CD14-positive monocyte (primary cell): ENCODE measurements at regions not wholly inside any gene's neighbourhood (a gene's known extent, or its start where the extent isn't known, plus 50 kb on each side); places are given as distances from the start of the nearest gene placed in this dataset.

Experiments
- DNase-seq, 3 donors: peaks; one replicate each; pipeline ENCODE4 v3.0.0-alpha.2; 2011 to 2022
- H2AFZ ChIP-seq: 2 replicates; pipeline ENCODE4 v1.6.0; 2012; ENCODE audit warnings: mild to moderate bottlenecking, low read depth, low read length, inconsistent platforms; ENCODE audit not compliant: insufficient read depth, poor library complexity, severe bottlenecking
- H3K27ac ChIP-seq, 2 donors: 1 replicate in 1 of 2; 2 replicates in 1 of 2; pipeline ENCODE4 v1.5.1; 2012 to 2013; ENCODE audit warnings: low read length in 2 of 2, control low read depth in 1 of 2, inconsistent platforms in 1 of 2, low read depth in 1 of 2, mild to moderate bottlenecking in 1 of 2
- H3K27me3 ChIP-seq, 2 donors: one replicate each; pipeline versions ENCODE4 v1.6.0 to v1.6.1; 2011 to 2013; ENCODE audit warnings: low read length in 2 of 2; ENCODE audit not compliant: control insufficient read depth in 2 of 2, insufficient read depth in 2 of 2
- H3K36me3 ChIP-seq, 2 donors: replicated peaks in 1 of 2; 1 replicate in 1 of 2; 2 replicates in 1 of 2; pipeline versions ENCODE4 v1.5.1 to v1.6.1; 2012 to 2013; ENCODE audit warnings: low read length in 2 of 2, control low read depth in 1 of 2, inconsistent platforms in 1 of 2, mild to moderate bottlenecking in 1 of 2; ENCODE audit not compliant: insufficient read depth in 2 of 2, control insufficient read depth in 1 of 2
- H3K4me1 ChIP-seq, 2 donors: 1 replicate in 1 of 2; 2 replicates in 1 of 2; pipeline versions ENCODE4 v1.5.1 to v1.6.1; 2012 to 2013; ENCODE audit warnings: low read length in 2 of 2, control low read depth in 1 of 2, inconsistent platforms in 1 of 2, mild to moderate bottlenecking in 1 of 2, moderate library complexity in 1 of 2; ENCODE audit not compliant: insufficient read depth in 2 of 2, control insufficient read depth in 1 of 2
- H3K4me2 ChIP-seq: replicated peaks from 2 replicates; pipeline ENCODE3; 2012; ENCODE audit warnings: low read length, moderate library complexity, mild to moderate bottlenecking; ENCODE audit not compliant: poor library complexity, severe bottlenecking; ENCODE audit errors: extremely low read depth
- H3K4me3 ChIP-seq, 3 experiments: fragments of 200-600 bp in 1 of 3; sonication (generic) in 1 of 3; replicated peaks in 1 of 3; 1 replicate in 2 of 3; 2 replicates in 1 of 3; pipeline ENCODE4 v1.5.1; 2011 to 2013; ENCODE audit warnings: low read length in 3 of 3, mild to moderate bottlenecking in 3 of 3, control low read depth in 2 of 3, low read depth in 2 of 3, inconsistent platforms in 1 of 3, moderate library complexity in 1 of 3
- H3K79me2 ChIP-seq: 2 replicates; pipeline ENCODE4 v1.6.0; 2012; ENCODE audit warnings: mild to moderate bottlenecking, control low read depth, inconsistent platforms, low read length, moderate library complexity; ENCODE audit not compliant: insufficient read depth
- H3K9ac ChIP-seq: 2 replicates; pipeline ENCODE4 v1.6.0; 2017; ENCODE audit warnings: low read length, mild to moderate bottlenecking; ENCODE audit not compliant: insufficient read depth, poor library complexity, severe bottlenecking
- H3K9me3 ChIP-seq, 2 donors: replicated peaks in 1 of 2; 1 replicate in 1 of 2; 2 replicates in 1 of 2; pipeline versions ENCODE4 v1.5.1 to v1.6.1; 2012 to 2013; ENCODE audit warnings: low read length in 2 of 2, control low read depth in 1 of 2; ENCODE audit not compliant: control insufficient read depth in 1 of 2, insufficient read depth in 1 of 2
- H4K20me1 ChIP-seq: 2 replicates; pipeline ENCODE4 v1.6.0; 2012; ENCODE audit warnings: mild to moderate bottlenecking, low read length, control low read depth, moderate library complexity; ENCODE audit not compliant: insufficient read depth
- H3K27ac Mint-ChIP-seq, 7 donors: one replicate each; pipeline ENCODE4 v1.8.0; 2020; ENCODE audit warnings: mild to moderate bottlenecking in 7 of 7, mixed read lengths in 7 of 7, moderate library complexity in 6 of 7, inconsistent platforms in 2 of 7
- H3K27me3 Mint-ChIP-seq, 3 donors: one replicate each; pipeline ENCODE4 v1.8.0; 2021 to 2022; ENCODE audit warnings: low read depth in 3 of 3, mild to moderate bottlenecking in 3 of 3, mixed read lengths in 3 of 3, moderate library complexity in 3 of 3, inconsistent platforms in 1 of 3
- H3K36me3 Mint-ChIP-seq, 2 donors: one replicate each; pipeline ENCODE4 v1.8.0; 2020; ENCODE audit warnings: mixed read lengths in 2 of 2, inconsistent platforms in 1 of 2, mild to moderate bottlenecking in 1 of 2
- H3K4me1 Mint-ChIP-seq: one replicate; pipeline ENCODE4 v1.8.0; 2020; ENCODE audit warnings: mild to moderate bottlenecking, mixed read lengths
- H3K4me3 Mint-ChIP-seq, 2 donors: one replicate each; pipeline ENCODE4 v1.8.0; 2020; ENCODE audit warnings: mild to moderate bottlenecking in 2 of 2, mixed read lengths in 2 of 2, moderate library complexity in 1 of 2
- H3K9me3 Mint-ChIP-seq, 7 donors: one replicate each; pipeline ENCODE4 v1.8.0; 2020 to 2022; ENCODE audit warnings: mixed read lengths in 7 of 7, mild to moderate bottlenecking in 6 of 7, moderate library complexity in 6 of 7, inconsistent platforms in 2 of 7
- WGBS: methylation state at CpG from one replicate; pipeline ENCODE4 v1.1.5; 2013; ENCODE audit warnings: missing lambda C conversion rate; ENCODE audit not compliant: insufficient coverage; 5-methylcytosine and 5-hydroxymethylcytosine counted together
- intact Hi-C, 2 donors: fragments of 100-400 bp; cut with micrococcal nuclease; formaldehyde crosslinking; loops; one replicate each; pipeline versions ENCODE4 v1.15.0 to v1.15.1; 2023
- TF ChIP-seq, protein P1 (sequence below): fragments of 200-600 bp; IDR thresholded peaks from one replicate; pipeline ENCODE4 v1.8.0; 2022; ENCODE audit warnings: antibody characterized with exemption, mild to moderate bottlenecking

- H3K27ac Mint-ChIP-seq: peak overlapping the region in 2 of 7 donors; percentile 63 to 81
- TF ChIP-seq, protein P1, sequence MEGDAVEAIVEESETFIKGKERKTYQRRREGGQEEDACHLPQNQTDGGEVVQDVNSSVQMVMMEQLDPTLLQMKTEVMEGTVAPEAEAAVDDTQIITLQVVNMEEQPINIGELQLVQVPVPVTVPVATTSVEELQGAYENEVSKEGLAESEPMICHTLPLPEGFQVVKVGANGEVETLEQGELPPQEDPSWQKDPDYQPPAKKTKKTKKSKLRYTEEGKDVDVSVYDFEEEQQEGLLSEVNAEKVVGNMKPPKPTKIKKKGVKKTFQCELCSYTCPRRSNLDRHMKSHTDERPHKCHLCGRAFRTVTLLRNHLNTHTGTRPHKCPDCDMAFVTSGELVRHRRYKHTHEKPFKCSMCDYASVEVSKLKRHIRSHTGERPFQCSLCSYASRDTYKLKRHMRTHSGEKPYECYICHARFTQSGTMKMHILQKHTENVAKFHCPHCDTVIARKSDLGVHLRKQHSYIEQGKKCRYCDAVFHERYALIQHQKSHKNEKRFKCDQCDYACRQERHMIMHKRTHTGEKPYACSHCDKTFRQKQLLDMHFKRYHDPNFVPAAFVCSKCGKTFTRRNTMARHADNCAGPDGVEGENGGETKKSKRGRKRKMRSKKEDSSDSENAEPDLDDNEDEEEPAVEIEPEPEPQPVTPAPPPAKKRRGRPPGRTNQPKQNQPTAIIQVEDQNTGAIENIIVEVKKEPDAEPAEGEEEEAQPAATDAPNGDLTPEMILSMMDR: no peak
Observed at GRCh38 chr18:10076502-10077030, 162.8 kb downstream of the VAPA start.

DNA sequence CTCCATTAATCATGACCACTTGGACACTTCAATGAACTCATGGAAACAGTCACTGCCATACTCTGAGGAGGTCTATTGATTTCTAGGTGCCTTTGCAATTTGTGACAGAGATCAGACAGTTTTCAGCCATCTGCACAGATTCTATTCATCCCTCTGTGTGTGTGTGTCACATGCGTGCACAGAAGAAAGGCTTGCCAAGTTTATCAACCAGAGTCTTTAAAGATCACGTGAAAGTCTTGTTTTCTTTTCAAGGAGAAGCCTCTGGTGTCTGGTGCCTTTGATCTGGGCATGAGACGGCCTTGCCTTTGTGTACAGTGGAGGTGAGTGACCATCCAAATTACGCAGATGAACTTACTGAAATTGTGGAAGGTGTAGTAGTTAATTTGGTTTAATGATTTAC lies 164.2 kb downstream of the VAPA start:
- H3K27ac Mint-ChIP-seq: no peak overlapping the region
- no peak overlapping the region for H3K4me3 ChIP-seq
- no peak overlapping the region for H3K27ac ChIP-seq
- peaks cover 2% of the 10 kb centered on the region in 2 donors for H3K36me3 Mint-ChIP-seq
- peaks cover 18 to 33% (median 28%) of the 10 kb centered on the region in 7 donors for H3K9me3 Mint-ChIP-seq
- H3K4me1 ChIP-seq: peaks cover 5 to 18% of the 10 kb centered on the region in 2 donors
- H3K79me2 ChIP-seq: no peaks in the 10 kb centered on the region
- no peaks in the 10 kb centered on the region for H4K20me1 ChIP-seq
- no peak overlapping the region for H2AFZ ChIP-seq
- H3K9ac ChIP-seq: no peak overlapping the region
- peaks cover 23 to 27% of the 10 kb centered on the region in 2 donors for H3K9me3 ChIP-seq
- intact Hi-C loops: loop anchor here in 1 of 2 donors (10.0 kb wide), 1 partner anchor 63 kb away; no protein-coding TSS in a partner anchor
- H3K36me3 ChIP-seq: no peaks in the 10 kb centered on the region
- no peak overlapping the region for H3K4me3 Mint-ChIP-seq
- DNase-seq: no peak
- peaks cover 0 to 8% (median 1%) of the 10 kb centered on the region in 3 donors for H3K27me3 Mint-ChIP-seq
- peaks cover 26% of the 10 kb centered on the region for H3K4me1 Mint-ChIP-seq
- H3K4me2 ChIP-seq: no peak overlapping the region
- TF ChIP-seq, protein P1: no peak
- WGBS: 100% methylated on average over 4 of the region's 4 CpGs
- H3K27me3 ChIP-seq: no peaks in the 10 kb centered on the region

More at GRCh38 chr18:10076502-10077030, 162.8 kb downstream of the VAPA start:
- WGBS: 98% methylated on average over 5 of the region's 5 CpGs
- Histone ChIP-seq H3K36me3 (no peaks in the 10 kb centered on the region), H3K4me1 (peaks cover 17 to 32% of the 10 kb centered on the region in 2 donors), H4K20me1 (no peaks in the 10 kb centered on the region), H3K79me2 (no peaks in the 10 kb centered on the region), H3K9me3 (peaks cover 9 to 14% of the 10 kb centered on the region in 2 donors), H3K4me3 (no peak overlapping the region), H3K27me3 (no peaks in the 10 kb centered on the region), H3K4me2 (no peak overlapping the region), H2AFZ (peak overlapping the region; percentile 31), H3K9ac (no peak overlapping the region), H3K27ac (no peak overlapping the region)
- H3K4me1 Mint-ChIP-seq: peaks cover 40% of the 10 kb centered on the region
- H3K9me3 Mint-ChIP-seq: peaks cover 8 to 18% (median 15%) of the 10 kb centered on the region in 7 donors
- H3K27me3 Mint-ChIP-seq: peaks cover 0 to 8% (median 1%) of the 10 kb centered on the region in 3 donors
- DNase-seq: no peak
- H3K36me3 Mint-ChIP-seq: no peaks in the 10 kb centered on the region
- intact Hi-C loops: loop anchor here in 1 of 2 donors (10.0 kb wide), 1 partner anchor 62 kb away; no protein-coding TSS in a partner anchor
- no peak overlapping the region for H3K4me3 Mint-ChIP-seq
